SK-N-SH (cell line): ENCODE measurements at regions not wholly inside any gene's neighbourhood (a gene's known extent, or its start where the extent isn't known, plus 50 kb on each side); places are given as distances from the start of the nearest gene placed in this dataset.

Source experiments
- CTCF ChIA-PET: fragments of 300-600, 350-600 bp; formaldehyde crosslinking; extraction: SDS; loops from one replicate; lab custom pipeline; 2021; lab: Yijun Ruan, JAX
- POLR2A ChIA-PET: fragments of 350-600 bp; sonication (Branson Sonifier 250); formaldehyde crosslinking; extraction: SDS; loops from one replicate; lab custom pipeline; 2020; ENCODE audit warnings: antibody characterized with exemption, inconsistent platforms; lab: Yijun Ruan, JAX
- DNase-seq: peaks from one replicate; pipeline ENCODE4 v3.0.0; 2012
- H2AFZ ChIP-seq: fragments of 200-600 bp; sonication (generic); 2 replicates; pipeline ENCODE4 v1.8.1; 2016; ENCODE audit warnings: antibody characterized with exemption, mild to moderate bottlenecking, low read depth
- H3F3A ChIP-seq: fragments of 200-600 bp; sonication (generic); replicated peaks from 2 replicates; pipeline ENCODE3; 2016; ENCODE audit warnings: antibody characterized with exemption, mild to moderate bottlenecking; ENCODE audit not compliant: insufficient read depth
- H3K27ac ChIP-seq, 2 experiments: fragments of 200-500 bp in 1 of 2; fragments of 200-600 bp in 1 of 2; sonication (Bioruptor generic) in 1 of 2; sonication (generic), shearing (Covaris generic) in 1 of 2; 2 replicates each; pipeline versions ENCODE4 v1.5.1 to v1.6.1; 2014 to 2016; ENCODE audit warnings: low read depth in 2 of 2, inconsistent platforms in 1 of 2, low read length in 1 of 2, mild to moderate bottlenecking in 1 of 2, mixed read lengths in 1 of 2
- H3K27me3 ChIP-seq: fragments of 200-600 bp; sonication (generic), shearing (Covaris generic); 2 replicates; pipeline ENCODE4 v1.6.1; 2016; ENCODE audit warnings: mixed run types; ENCODE audit not compliant: insufficient read depth
- H3K36me3 ChIP-seq, 2 experiments: fragments of 200-500 bp in 1 of 2; fragments of 200-600 bp in 1 of 2; sonication (Bioruptor generic) in 1 of 2; sonication (generic) in 1 of 2; replicated peaks in 1 of 2; 2 replicates each; pipeline versions ENCODE3 to v1.5.1; 2014 to 2016; ENCODE audit warnings: low read length in 1 of 2, mild to moderate bottlenecking in 1 of 2; ENCODE audit not compliant: insufficient read depth in 2 of 2, control insufficient read depth in 1 of 2
- H3K4me1 ChIP-seq, 2 experiments: fragments of 200-500 bp in 1 of 2; fragments of 200-600 bp in 1 of 2; sonication (Bioruptor generic) in 1 of 2; sonication (generic), shearing (Covaris generic) in 1 of 2; 2 replicates each; pipeline versions ENCODE4 v1.5.1 to v1.6.1; 2014 to 2016; ENCODE audit warnings: low read depth in 1 of 2, low read length in 1 of 2, mixed run types in 1 of 2; ENCODE audit not compliant: insufficient read depth in 2 of 2, control insufficient read depth in 1 of 2
- H3K4me2 ChIP-seq: fragments of 200-600 bp; sonication (generic), shearing (Covaris generic); 2 replicates; pipeline ENCODE4 v1.6.1; 2017; ENCODE audit warnings: mixed run types
- H3K4me3 ChIP-seq, 2 experiments: fragments of 200-500 bp in 1 of 2; fragments of 200-600 bp in 1 of 2; sonication (Bioruptor generic) in 1 of 2; sonication (generic), shearing (Covaris generic) in 1 of 2; 2 replicates each; pipeline versions ENCODE4 v1.5.1 to v1.8.1; 2014 to 2016; ENCODE audit warnings: low read depth in 2 of 2, inconsistent platforms in 1 of 2, low read length in 1 of 2, mild to moderate bottlenecking in 1 of 2, mixed read lengths in 1 of 2, moderate library complexity in 1 of 2
- H3K79me2 ChIP-seq: fragments of 200-600 bp; sonication (generic); 2 replicates; pipeline ENCODE4 v1.8.1; 2017; ENCODE audit warnings: mild to moderate bottlenecking; ENCODE audit not compliant: insufficient read depth
- H3K9ac ChIP-seq: fragments of 200-600 bp; sonication (generic); 2 replicates; pipeline ENCODE4 v1.6.1; 2017; ENCODE audit warnings: mixed run types
- H3K9me2 ChIP-seq: fragments of 200-600 bp; sonication (generic); 2 replicates; pipeline ENCODE4 v1.6.1; 2017; ENCODE audit warnings: mixed run types
- H3K9me3 ChIP-seq: fragments of 200-600 bp; sonication (generic); 2 replicates; pipeline ENCODE4 v1.6.1; 2017; ENCODE audit warnings: mixed run types, mild to moderate bottlenecking, moderate library complexity
- H4K20me1 ChIP-seq: fragments of 200-600 bp; sonication (generic); 2 replicates; pipeline ENCODE4 v1.6.1; 2017; ENCODE audit warnings: mild to moderate bottlenecking, mixed run types; ENCODE audit not compliant: insufficient read depth
- FOSL2 ChIP-seq: IDR thresholded peaks from 2 replicates; pipeline ENCODE4 v1.4.0; 2012; ENCODE audit warnings: low read depth, mild to moderate bottlenecking, moderate library complexity, borderline replicate concordance
- FOXJ3 ChIP-seq: sonication (generic); formaldehyde crosslinking; IDR thresholded peaks from 2 replicates; pipeline ENCODE4 v1.5.1; 2020; ENCODE audit warnings: mild to moderate bottlenecking, missing genetic modification reagents
- FOXM1 ChIP-seq: IDR thresholded peaks from 2 replicates; pipeline ENCODE4 v1.4.0; 2012; ENCODE audit warnings: low read depth, mild to moderate bottlenecking
- GABPA ChIP-seq: IDR thresholded peaks from 2 replicates; pipeline ENCODE4 v1.4.0; 2012; ENCODE audit warnings: low read depth, mild to moderate bottlenecking
- MEF2A ChIP-seq: IDR thresholded peaks from 2 replicates; pipeline ENCODE4 v1.4.0; 2012; ENCODE audit warnings: low read depth, borderline replicate concordance
- MXI1 ChIP-seq: IDR thresholded peaks from 2 replicates; pipeline ENCODE4 v1.6.1; 2012; ENCODE audit warnings: mild to moderate bottlenecking, low read depth, low read length, improper control_type of control experiment
- NFIC ChIP-seq: IDR thresholded peaks from 2 replicates; pipeline ENCODE4 v1.4.0; 2012; ENCODE audit warnings: borderline replicate concordance
- POLR2AphosphoS5 ChIP-seq: IDR thresholded peaks from 2 replicates; pipeline ENCODE4 v1.6.1; 2012; ENCODE audit warnings: low read depth, low read length
- RAD21 ChIP-seq: IDR thresholded peaks from 2 replicates; pipeline ENCODE4 v1.6.1; 2012; ENCODE audit warnings: mild to moderate bottlenecking, low read length
- RXRA ChIP-seq: IDR thresholded peaks from 2 replicates; pipeline ENCODE4 v1.4.0; 2012; ENCODE audit warnings: low read depth, mild to moderate bottlenecking, borderline replicate concordance
- SIN3A ChIP-seq: IDR thresholded peaks from 2 replicates; pipeline ENCODE4 v1.6.1; 2012; ENCODE audit warnings: low read depth, mild to moderate bottlenecking, low read length, moderate library complexity, borderline replicate concordance
- YY1 ChIP-seq: IDR thresholded peaks from 2 replicates; pipeline ENCODE4 v1.4.0; 2012; ENCODE audit warnings: low read depth, mild to moderate bottlenecking
- WGBS: methylation state at CpG from one replicate; pipeline ENCODE4 v1.1.6; 2017; ENCODE audit warnings: low lambda C conversion rate; 5-methylcytosine and 5-hydroxymethylcytosine counted together
- TF ChIP-seq, protein P1 (sequence below): IDR thresholded peaks from 2 replicates; pipeline ENCODE4; 2012
- TF ChIP-seq, protein P2 (sequence below): IDR thresholded peaks from 2 replicates; pipeline ENCODE4 v1.4.0; 2012; ENCODE audit warnings: low read depth
- TF ChIP-seq, protein P3 (sequence below): fragments of 150-350 bp; IDR thresholded peaks from 2 replicates; pipeline ENCODE4 v1.6.1; 2016; ENCODE audit warnings: mild to moderate bottlenecking, low read depth, low read length
- TF ChIP-seq, protein P4 (sequence below): IDR thresholded peaks from 2 replicates; pipeline ENCODE4 v1.6.1; 2012; ENCODE audit warnings: mild to moderate bottlenecking, low read depth, low read length, moderate library complexity

DNA sequence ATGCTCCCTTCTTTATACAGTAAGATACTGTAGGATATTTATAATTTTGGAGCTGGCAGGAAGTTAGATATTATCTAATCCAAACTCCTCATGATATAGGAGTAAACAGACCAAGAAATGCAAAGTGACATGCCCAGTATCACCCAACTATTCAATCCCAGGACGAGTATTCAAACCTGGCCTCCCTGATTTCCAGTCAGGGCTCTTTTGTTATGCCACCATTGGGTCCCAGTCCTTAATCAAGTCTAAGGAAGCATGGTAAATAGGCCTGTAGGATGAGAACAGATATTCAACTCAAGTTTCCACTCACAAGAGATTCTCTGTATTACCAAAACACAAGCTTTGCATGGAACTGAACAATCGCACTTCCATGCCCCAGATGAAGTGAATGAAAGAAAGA lies 484.0 kb upstream of the API5 start:
- H3K36me3 ChIP-seq: no peaks in the 10 kb centered on the region
- no peak overlapping the region for H2AFZ ChIP-seq
- peaks cover 0 to 5% of the 10 kb centered on the region in 2 experiments; a peak in 2 of 4 replicates for H3K4me1 ChIP-seq
- no peaks in the 10 kb centered on the region for H3K79me2 ChIP-seq
- H3K4me3 ChIP-seq: no peak overlapping the region
- no peaks in the 10 kb centered on the region for H3K27me3 ChIP-seq
- POLR2A ChIA-PET: no interaction called here
- no peak overlapping the region for H3K9ac ChIP-seq
- no peaks in the 10 kb centered on the region for H3K9me3 ChIP-seq
- no peaks in the 10 kb centered on the region for H3F3A ChIP-seq
- no peaks in the 10 kb centered on the region for H4K20me1 ChIP-seq
- no peak overlapping the region for H3K27ac ChIP-seq
- no peak for DNase-seq
- 12% methylated on average over 2 of the region's 2 CpGs for WGBS
- no peak overlapping the region for H3K4me2 ChIP-seq
- TF ChIP-seq MXI1 (no peak), YY1 (no peak), FOXJ3 (CRISPR knock-in tag) (no peak)
- no peaks in the 10 kb centered on the region for H3K9me2 ChIP-seq
- CTCF ChIA-PET: interaction anchor here (1.2 kb wide), 1 partner anchor 21 kb away, joined by 4 read pairs; no protein-coding TSS in a partner anchor

DNA sequence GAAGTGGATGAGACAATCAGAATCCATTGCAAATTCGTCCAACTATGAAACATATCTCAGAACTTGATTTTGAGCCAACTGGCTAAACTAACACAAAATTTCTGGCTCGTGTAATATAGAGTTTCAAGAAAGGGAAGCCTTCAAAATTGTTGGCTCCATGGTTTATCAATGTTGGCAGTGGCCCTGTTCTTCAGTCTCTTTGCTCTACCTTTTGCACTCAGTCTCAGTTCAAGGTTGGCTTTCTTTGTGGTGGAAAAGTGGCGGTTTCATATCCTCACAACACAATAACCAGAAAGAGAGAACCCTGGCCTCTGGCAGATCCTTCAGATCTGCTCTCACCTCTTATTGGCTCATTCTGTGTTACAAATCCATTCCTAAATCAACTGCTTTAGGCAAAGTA lies 473.8 kb upstream of the API5 start:
- Histone ChIP-seq H3K36me3 (no peaks in the 10 kb centered on the region), H3K9me3 (no peaks in the 10 kb centered on the region), H3K27ac (no peak overlapping the region), H3K4me1 (peaks cover 0 to 2% of the 10 kb centered on the region in 2 experiments; a peak in 1 of 4 replicates), H2AFZ (no peak overlapping the region), H3F3A (no peaks in the 10 kb centered on the region), H3K27me3 (no peaks in the 10 kb centered on the region), H3K9me2 (no peaks in the 10 kb centered on the region), H4K20me1 (no peaks in the 10 kb centered on the region), H3K79me2 (no peaks in the 10 kb centered on the region), H3K4me2 (no peak overlapping the region), H3K4me3 (no peak overlapping the region), H3K9ac (no peak overlapping the region)
- TF ChIP-seq NFIC (no peak), MXI1 (no peak)
- WGBS: 6% methylated on average over 3 of the region's 3 CpGs
- no peak for DNase-seq
- ChIA-PET POLR2A (no interaction called here), CTCF (interaction anchor here (1.1 kb wide), 1 partner anchor 30 kb away, joined by 3 read pairs; no protein-coding TSS in a partner anchor)

DNA sequence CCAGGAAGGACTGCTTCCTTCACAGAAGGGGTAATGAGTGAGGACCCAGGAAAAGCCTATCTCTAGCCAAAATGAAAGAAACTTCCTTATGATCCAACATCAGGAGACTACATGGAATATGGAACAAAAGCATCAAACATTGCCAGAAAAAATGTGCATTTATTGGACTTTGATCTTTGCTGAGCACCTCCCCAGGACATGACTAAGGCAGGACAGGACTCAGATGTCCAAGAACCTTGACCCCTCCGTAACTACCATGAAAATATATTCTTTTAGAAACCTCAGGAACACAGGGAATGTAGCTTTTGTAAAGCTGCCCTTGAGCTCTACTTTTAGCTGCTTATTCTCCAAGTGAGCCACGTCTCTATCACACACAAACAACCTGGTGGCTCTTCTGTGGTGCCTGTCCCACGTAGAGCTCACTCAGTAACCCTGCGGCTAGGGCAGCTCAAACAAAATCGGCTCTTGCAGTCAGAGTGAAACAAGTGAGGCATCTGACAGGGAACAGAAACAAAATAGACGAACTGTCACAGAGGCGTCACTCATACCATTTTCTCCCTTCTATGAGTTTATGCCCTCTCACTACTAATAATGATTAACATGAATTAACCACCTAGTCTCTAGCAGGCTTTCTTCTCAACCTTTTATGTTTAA lies 471.5 kb upstream of the API5 start:
- H3K27ac ChIP-seq: no peak overlapping the region
- H3K4me2 ChIP-seq: no peak overlapping the region
- H2AFZ ChIP-seq: no peak overlapping the region
- H3F3A ChIP-seq: no peaks in the 10 kb centered on the region
- H4K20me1 ChIP-seq: no peaks in the 10 kb centered on the region
- H3K9me2 ChIP-seq: no peaks in the 10 kb centered on the region
- WGBS: 23% methylated on average over 7 of the region's 7 CpGs
- no peaks in the 10 kb centered on the region for H3K9me3 ChIP-seq
- no peak overlapping the region for H3K4me3 ChIP-seq
- H3K79me2 ChIP-seq: no peaks in the 10 kb centered on the region
- peaks cover 0 to 2% of the 10 kb centered on the region in 2 experiments; a peak in 1 of 4 replicates for H3K4me1 ChIP-seq
- H3K27me3 ChIP-seq: no peaks in the 10 kb centered on the region
- no peak overlapping the region for H3K9ac ChIP-seq
- no peak for DNase-seq
- CTCF ChIA-PET: no interaction called here
- POLR2A ChIA-PET: no interaction called here
- H3K36me3 ChIP-seq: no peaks in the 10 kb centered on the region
- TF ChIP-seq, protein P1, sequence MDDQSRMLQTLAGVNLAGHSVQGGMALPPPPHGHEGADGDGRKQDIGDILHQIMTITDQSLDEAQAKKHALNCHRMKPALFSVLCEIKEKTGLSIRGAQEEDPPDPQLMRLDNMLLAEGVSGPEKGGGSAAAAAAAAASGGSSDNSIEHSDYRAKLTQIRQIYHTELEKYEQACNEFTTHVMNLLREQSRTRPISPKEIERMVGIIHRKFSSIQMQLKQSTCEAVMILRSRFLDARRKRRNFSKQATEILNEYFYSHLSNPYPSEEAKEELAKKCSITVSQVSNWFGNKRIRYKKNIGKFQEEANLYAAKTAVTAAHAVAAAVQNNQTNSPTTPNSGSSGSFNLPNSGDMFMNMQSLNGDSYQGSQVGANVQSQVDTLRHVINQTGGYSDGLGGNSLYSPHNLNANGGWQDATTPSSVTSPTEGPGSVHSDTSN: no peak
- TF ChIP-seq, protein P2, sequence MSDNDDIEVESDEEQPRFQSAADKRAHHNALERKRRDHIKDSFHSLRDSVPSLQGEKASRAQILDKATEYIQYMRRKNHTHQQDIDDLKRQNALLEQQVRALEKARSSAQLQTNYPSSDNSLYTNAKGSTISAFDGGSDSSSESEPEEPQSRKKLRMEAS: no peak
- TF ChIP-seq RAD21 (no peak), POLR2AphosphoS5 (no peak), FOXM1 (no peak), YY1 (no peak), SIN3A (no peak), GABPA (no peak), MEF2A (no peak), FOSL2 (no peak), RXRA (no peak)
- TF ChIP-seq, protein P3, sequence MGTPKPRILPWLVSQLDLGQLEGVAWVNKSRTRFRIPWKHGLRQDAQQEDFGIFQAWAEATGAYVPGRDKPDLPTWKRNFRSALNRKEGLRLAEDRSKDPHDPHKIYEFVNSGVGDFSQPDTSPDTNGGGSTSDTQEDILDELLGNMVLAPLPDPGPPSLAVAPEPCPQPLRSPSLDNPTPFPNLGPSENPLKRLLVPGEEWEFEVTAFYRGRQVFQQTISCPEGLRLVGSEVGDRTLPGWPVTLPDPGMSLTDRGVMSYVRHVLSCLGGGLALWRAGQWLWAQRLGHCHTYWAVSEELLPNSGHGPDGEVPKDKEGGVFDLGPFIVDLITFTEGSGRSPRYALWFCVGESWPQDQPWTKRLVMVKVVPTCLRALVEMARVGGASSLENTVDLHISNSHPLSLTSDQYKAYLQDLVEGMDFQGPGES: no peak
- TF ChIP-seq, protein P4, sequence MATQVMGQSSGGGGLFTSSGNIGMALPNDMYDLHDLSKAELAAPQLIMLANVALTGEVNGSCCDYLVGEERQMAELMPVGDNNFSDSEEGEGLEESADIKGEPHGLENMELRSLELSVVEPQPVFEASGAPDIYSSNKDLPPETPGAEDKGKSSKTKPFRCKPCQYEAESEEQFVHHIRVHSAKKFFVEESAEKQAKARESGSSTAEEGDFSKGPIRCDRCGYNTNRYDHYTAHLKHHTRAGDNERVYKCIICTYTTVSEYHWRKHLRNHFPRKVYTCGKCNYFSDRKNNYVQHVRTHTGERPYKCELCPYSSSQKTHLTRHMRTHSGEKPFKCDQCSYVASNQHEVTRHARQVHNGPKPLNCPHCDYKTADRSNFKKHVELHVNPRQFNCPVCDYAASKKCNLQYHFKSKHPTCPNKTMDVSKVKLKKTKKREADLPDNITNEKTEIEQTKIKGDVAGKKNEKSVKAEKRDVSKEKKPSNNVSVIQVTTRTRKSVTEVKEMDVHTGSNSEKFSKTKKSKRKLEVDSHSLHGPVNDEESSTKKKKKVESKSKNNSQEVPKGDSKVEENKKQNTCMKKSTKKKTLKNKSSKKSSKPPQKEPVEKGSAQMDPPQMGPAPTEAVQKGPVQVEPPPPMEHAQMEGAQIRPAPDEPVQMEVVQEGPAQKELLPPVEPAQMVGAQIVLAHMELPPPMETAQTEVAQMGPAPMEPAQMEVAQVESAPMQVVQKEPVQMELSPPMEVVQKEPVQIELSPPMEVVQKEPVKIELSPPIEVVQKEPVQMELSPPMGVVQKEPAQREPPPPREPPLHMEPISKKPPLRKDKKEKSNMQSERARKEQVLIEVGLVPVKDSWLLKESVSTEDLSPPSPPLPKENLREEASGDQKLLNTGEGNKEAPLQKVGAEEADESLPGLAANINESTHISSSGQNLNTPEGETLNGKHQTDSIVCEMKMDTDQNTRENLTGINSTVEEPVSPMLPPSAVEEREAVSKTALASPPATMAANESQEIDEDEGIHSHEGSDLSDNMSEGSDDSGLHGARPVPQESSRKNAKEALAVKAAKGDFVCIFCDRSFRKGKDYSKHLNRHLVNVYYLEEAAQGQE: no peak
